ENCODE measurements at regions not wholly inside any gene's neighbourhood (a gene's known extent, or its start where the extent isn't known, plus 50 kb on each side); places are given as distances from the start of the nearest gene placed in this dataset.

- no peak for ATAC-seq
- CTCF ChIA-PET = no interaction called here
Measured at GRCh38 chr3:64836097-64836496, 148.3 kb upstream of the ADAMTS9 start.

More at GRCh38 chr3:64836097-64836496, 148.3 kb upstream of the ADAMTS9 start:
- no peaks in the 10 kb centered on the region for H4K20me1 ChIP-seq (ENCODE audit: insufficient read depth)
- no peak overlapping the region for H3K9ac ChIP-seq (ENCODE audit: low read length)
- ChIA-PET POLR2A (no interaction called here), RAD21 (ENCODE audit: low non-redundant PET in 1 of 2, low total read pairs in 2 of 2, uncharacterized antibody in 2 of 2, unreplicated experiment in 2 of 2) (no interaction called here)
- H3K27me3 ChIP-seq (ENCODE audit: insufficient read depth, low read length) = peaks cover 6% of the 10 kb centered on the region; the same call in 1 of the 2 replicates
- no peaks in the 10 kb centered on the region for H3K36me3 ChIP-seq (ENCODE audit: control insufficient read depth in 1 of 2, insufficient read depth in 2 of 2, low read length in 2 of 2)
- H3K27ac ChIP-seq (ENCODE audit: low read depth, low read length) = no peak overlapping the region
- H3K9me2 ChIP-seq (ENCODE audit: insufficient read depth) = no peaks in the 10 kb centered on the region
- H3K4me1 ChIP-seq (ENCODE audit: control insufficient read depth in 1 of 2, insufficient read depth in 2 of 2, low read length in 2 of 2) = no peaks in the 10 kb centered on the region
- no peak for DNase-seq (ENCODE audit: low read depth, low spot score)
- H3K4me3 ChIP-seq (replicated peaks in 1 of 2; ENCODE audit: low read depth in 1 of 2, low read length in 2 of 2) = no peak overlapping the region
- no TSS peak for BruUV-seq (replicated peaks)
- intact Hi-C loops (cut with micrococcal nuclease) = no loop called here
- H3K9me3 ChIP-seq (ENCODE audit: control insufficient read depth in 1 of 2, insufficient read depth in 1 of 2, low read depth in 1 of 2, low read length in 2 of 2) = no peaks in the 10 kb centered on the region
- no peak for TF ChIP-seq EGR1 (IDR thresholded peaks at IDR 0.05; ENCODE audit: low read depth)
- TF ChIP-seq CEBPB (IDR thresholded peaks at IDR 0.05; ENCODE audit: low read depth) = no peak
- no peak for TF ChIP-seq ZBTB33 (IDR thresholded peaks at IDR 0.05; ENCODE audit: extremely low read depth, insufficient replicate concordance, low read length)
- no peak for TF ChIP-seq SRF (IDR thresholded peaks at IDR 0.05; ENCODE audit: low read depth)
- TF ChIP-seq RAD21 (IDR thresholded peaks at IDR 0.05; ENCODE audit: low read depth) = no peak
- no peak for TF ChIP-seq SIN3A (IDR thresholded peaks at IDR 0.05; ENCODE audit: low read depth)
- no peak for TF ChIP-seq POLR2A (IDR thresholded peaks at IDR 0.05; ENCODE audit: borderline replicate concordance, extremely low read depth, insufficient read depth, insufficient read length)
- TF ChIP-seq FOSL1 (IDR thresholded peaks at IDR 0.05; ENCODE audit: low read depth) = no peak
- TF ChIP-seq CBX3 (IDR thresholded peaks at IDR 0.05; ENCODE audit: low read depth) = no peak
- TF ChIP-seq SP1 (IDR thresholded peaks at IDR 0.05; ENCODE audit: low read depth) = no peak
- no peak for TF ChIP-seq ZFX (IDR thresholded peaks at IDR 0.05)
- no peak for TF ChIP-seq TCF7L2 (IDR thresholded peaks at IDR 0.05; ENCODE audit: borderline replicate concordance, extremely low read depth, insufficient read depth, insufficient read length)
- no peak for TF ChIP-seq YY1 (IDR thresholded peaks at IDR 0.05; ENCODE audit: extremely low read depth, insufficient replicate concordance, low read depth, low read length)
- TF ChIP-seq CTCF (IDR thresholded peaks at IDR 0.05 in 2 of 3, conservative IDR thresholded peaks at IDR 0.05 in 1 of 3; ENCODE audit: borderline replicate concordance in 1 of 3, insufficient read depth in 1 of 3, low read depth in 2 of 3, low read length in 2 of 3) = no peak
- no peak for TF ChIP-seq ELF1 (IDR thresholded peaks at IDR 0.05; ENCODE audit: borderline replicate concordance, low read depth)
- no peaks in the 10 kb centered on the region for H3K79me2 ChIP-seq (ENCODE audit: insufficient read depth, low read length)
- H3K4me2 ChIP-seq (ENCODE audit: low read length) = no peak overlapping the region
- H2AFZ ChIP-seq (ENCODE audit: low read depth, low read length, poor library complexity, severe bottlenecking) = no peak overlapping the region
